ENCODE measurements at regions not wholly inside any gene's neighbourhood (a gene's known extent, or its start where the extent isn't known, plus 50 kb on each side); places are given as distances from the start of the nearest gene placed in this dataset.

DNA sequence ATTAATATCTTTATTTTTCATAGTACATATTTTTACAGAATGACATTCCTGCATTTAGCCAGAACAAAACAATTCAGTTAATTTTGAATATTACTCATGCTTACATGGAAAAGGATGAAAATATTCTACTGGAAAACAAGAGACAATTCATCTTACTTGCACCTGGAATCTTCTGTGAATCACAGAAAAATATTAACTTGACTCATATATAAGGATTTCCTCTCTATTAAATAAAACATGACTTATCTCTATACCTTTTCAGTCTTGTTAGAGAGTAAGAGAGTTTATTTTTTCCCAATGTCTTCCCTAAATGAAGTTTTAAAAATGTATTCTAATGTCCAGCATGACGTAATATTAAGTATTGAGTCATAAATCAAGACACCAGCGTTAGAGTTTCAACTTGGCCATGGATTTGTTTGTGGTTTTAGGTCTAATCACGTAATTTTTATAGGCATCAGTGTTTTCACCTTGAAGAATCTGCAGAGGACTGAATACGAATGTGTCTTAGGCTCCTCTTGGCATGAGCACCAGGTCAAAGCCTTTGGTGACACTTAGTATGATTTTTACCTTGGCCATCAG lies 445.1 kb upstream of the JAG1 start:
- in situ Hi-C loops (cut with MboI; ENCODE audit: low sequenced_read_pairs) = no loop called here

DNA sequence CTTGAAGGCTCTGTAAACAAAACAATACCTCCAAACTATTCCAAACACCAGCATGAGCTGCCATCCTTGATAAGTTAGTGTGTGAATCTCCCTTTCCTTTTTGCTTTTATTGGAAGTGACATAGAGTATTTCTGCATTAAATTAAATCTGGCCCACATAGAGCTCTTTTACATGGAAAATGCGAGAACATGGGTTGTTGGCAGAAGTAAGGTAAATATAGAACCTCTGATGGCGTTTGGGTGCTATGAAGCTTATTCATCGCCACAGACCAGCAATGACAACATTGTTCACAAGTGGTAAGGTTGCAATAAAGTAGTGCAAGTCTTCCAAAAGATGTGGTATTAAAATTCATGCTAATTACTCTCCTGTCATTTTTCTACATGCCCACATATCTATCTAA lies 445.8 kb upstream of the JAG1 start:
- in situ Hi-C loops (cut with MboI; ENCODE audit: low sequenced_read_pairs) = no loop called here

DNA sequence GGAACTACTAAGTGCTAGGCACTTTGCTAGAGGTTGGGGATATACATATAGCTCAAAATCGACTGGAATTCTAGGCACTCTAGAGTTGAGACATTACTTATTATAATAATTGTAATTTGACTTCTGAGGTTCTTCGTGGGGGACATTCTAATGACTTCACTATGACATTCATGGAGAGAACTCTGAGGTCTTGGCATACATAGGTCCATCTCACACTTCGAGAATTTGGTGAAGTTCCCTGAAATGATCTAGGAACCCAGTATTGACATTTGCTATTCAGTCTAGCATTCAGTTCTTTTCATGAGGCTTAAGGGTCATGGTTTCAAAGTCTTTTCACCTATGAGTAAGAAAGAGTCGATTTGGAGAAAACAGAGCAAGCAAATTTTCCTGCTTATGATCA lies 446.6 kb upstream of the JAG1 start:
- in situ Hi-C loops (cut with MboI; ENCODE audit: low sequenced_read_pairs) = no loop called here

DNA sequence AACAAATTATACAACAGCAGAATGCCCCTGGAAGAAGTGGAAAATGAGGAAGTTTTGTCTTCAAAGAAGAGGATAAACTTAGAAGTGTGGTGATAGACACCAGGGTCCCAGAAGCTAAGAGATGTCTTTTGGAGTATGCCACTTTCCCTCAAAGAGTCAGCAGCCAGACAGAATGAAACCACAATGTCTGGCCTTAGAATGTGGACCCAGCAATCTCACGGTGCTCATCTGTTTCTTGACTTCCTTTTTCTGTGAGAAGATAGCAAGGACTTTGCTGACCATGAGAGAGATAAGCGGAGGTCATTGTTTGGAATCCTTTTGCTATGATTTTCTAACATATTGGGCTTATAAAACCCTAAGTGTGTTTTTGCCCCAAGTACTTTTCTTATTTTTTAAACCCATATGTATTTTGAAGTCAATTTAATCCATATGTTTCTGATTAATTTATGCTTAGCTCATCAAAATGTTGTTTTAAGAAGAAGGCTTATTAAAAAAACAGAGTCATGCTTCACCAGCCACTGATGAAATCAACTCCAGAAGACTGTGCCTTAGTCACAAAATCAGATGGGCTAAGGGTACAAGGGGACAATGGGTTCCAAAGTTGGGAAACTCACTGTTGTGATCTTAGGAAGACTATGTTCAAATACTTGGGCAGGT lies 451.2 kb upstream of the JAG1 start:
- in situ Hi-C loops (cut with MboI; ENCODE audit: low sequenced_read_pairs) = no loop called here

DNA sequence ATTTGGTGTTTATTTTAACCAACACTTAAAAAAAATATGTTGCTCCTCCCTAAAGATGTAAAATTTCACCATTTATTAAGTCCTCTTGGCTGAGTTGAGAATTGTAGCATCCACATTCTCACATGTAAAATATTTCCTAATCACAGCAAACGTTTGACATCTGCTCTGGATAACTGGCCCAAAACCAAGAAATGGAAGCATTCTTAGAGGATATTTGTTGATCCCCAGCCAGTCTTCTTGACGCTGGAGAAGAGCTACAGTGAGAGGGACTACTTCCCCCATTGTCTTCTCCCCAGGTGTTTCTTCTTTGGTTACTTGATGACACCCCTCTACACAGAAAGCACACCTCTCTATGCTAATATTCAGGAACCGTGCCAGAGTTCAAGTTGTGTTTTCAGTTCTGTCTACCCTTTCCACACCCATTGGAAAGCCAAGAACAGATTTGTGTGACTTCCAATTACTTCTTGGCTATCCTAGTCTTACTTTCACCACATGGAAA lies 454.5 kb upstream of the JAG1 start:
- in situ Hi-C loops (cut with MboI; ENCODE audit: low sequenced_read_pairs) = no loop called here

DNA sequence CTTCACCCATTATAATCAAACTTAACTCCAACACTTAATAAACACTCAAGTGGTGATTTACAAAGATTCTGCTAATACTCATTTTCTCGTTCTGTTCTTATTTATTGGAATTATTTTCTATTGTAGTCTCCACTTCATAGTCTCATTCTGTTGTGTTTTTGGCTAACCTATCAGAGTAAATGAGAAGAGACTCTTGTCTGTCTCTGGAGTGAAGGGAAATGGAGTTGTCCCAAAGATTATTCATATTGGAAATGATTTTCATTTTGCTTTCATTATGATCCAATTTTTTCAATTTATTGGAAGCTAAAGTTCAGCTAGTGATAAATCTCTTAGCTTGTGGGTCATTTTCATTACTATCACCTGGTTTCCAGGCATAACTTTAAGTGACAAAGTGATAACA lies 454.9 kb upstream of the JAG1 start:
- in situ Hi-C loops (cut with MboI; ENCODE audit: low sequenced_read_pairs) = no loop called here

DNA sequence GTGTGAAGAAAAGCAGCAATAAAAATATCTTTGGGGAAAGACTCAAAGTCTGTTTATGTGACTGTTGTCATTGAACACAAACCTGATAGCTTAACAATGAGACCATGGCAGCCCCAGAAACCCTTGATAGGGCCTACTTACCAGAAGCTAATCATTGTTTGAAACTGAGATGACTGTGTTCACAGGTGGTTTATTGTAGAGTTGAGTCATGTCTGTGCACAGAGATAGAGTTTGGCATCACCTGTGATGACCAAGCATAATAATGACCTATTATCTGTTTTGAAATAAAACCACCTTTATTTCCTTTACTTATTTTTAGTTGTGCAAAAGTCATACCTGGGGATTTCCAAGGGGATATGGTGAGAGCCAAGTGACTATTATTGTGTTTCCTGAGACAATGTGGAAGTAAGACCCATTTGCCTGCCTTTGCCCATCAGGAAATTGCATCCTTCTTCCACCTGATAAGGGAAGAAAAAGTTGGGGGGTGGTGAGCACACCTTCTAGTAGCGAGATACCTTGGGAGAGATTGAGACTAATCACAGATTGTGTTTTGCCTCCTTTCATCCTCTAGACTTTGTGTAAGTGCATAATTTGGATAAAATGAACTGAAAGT lies 456.9 kb upstream of the JAG1 start:
- in situ Hi-C loops (cut with MboI; ENCODE audit: low sequenced_read_pairs) = no loop called here

DNA sequence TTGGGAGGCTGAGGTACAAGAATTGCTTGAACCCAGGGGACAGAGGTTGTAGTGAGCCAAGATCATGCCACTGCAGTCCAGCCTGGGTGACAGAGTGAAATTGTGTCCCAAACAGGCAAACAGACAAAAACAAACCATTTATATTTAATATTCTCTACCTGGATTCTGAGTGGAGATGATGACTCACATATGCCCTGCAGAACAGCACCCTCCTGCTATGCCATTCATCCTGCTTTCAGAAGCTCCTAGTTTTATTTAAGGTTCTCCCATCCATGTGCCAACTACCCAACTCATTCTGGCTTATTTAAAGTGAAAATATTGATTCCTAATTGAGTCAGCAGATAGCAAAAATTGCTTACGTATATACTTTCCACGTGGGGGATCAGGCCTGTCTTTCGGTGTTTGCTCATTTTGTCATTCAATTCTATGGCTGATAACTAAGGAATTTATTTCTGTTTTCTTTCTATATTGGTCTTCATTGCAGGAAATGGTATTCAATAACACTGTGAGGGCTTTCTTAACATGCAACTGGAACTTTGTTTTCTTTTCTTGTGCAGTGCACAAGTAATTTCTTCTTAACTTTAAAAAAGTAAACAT lies 459.1 kb upstream of the JAG1 start:
- in situ Hi-C loops (cut with MboI; ENCODE audit: low sequenced_read_pairs) = no loop called here

DNA sequence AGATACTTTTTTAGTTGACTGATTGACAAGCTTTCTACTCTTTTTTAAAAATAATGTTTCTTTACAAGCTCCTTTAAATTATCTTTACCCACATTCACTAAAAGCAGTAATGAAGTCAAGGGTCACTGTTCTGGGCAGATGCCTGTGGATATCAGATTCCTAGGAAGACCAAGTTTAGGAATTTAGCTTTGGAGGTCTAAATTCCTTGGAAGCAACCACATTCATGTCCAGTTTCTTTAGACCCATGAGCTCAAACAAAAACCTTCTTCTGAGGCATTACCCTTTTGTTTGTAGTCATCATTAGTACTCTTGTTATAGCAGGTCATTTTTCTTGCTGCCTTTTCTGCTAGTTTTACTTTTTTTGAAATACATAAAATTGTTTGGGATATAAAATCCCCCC lies 462.9 kb upstream of the JAG1 start:
- in situ Hi-C loops (cut with MboI; ENCODE audit: low sequenced_read_pairs) = no loop called here

DNA sequence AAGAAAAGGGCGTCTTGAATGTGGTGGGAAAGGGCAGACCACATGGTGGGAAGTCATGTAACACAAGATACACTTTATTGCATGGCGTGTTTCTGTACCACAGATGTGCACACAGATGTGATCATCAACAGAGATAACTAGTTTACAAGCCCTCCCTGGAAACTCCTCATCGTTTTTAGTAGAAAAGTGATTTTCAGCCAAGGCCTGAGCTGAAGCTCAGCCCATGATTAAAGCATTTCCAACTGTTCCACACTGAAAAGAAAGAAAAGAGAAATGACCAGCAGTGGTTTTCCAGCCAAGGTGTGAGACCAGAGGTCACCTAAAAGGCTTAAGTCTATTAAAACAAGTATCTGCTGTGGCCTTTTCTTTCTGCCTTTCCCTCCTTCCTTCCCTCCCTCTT lies 463.9 kb upstream of the JAG1 start:
- in situ Hi-C loops (cut with MboI; ENCODE audit: low sequenced_read_pairs) = no loop called here

DNA sequence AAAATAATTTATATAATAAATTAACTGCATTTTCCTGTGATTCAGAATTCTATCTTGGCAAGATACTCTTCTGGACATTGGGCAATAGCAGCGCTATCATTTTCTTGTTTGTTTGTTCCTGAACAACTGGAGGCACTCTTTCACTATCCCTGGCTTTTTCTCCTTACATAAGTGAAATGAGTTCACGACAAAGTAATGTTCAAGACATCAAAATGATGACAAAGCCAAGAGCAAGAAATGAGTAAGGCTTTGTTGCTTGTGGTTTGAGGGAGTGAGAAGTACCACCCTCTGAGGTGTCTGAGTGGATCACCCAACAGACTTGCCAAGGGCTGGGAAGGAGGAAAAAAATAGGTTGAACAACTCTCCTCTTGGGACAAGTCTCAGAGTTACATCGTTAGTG lies 466.6 kb upstream of the JAG1 start:
- in situ Hi-C loops (cut with MboI; ENCODE audit: low sequenced_read_pairs) = no loop called here

DNA sequence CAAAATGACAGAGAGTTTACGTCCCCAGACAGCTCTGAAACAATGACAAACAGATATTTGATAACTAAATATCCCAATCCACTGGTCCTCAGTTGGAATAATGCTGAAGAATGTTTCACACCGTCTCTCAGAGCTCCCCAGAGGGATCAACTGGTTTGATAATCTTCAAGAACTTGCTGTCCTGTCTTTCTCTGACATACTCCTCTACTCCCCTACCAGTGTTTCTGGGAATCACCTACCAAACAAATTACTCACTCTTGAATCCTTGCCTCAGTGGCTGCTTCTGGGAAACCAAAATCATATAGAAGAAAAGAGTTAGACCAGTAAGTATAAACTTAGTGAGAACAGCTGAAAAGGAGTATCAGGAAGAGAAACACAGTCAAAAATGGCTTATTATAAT lies 469.7 kb upstream of the JAG1 start:
- in situ Hi-C loops (cut with MboI; ENCODE audit: low sequenced_read_pairs) = no loop called here

DNA sequence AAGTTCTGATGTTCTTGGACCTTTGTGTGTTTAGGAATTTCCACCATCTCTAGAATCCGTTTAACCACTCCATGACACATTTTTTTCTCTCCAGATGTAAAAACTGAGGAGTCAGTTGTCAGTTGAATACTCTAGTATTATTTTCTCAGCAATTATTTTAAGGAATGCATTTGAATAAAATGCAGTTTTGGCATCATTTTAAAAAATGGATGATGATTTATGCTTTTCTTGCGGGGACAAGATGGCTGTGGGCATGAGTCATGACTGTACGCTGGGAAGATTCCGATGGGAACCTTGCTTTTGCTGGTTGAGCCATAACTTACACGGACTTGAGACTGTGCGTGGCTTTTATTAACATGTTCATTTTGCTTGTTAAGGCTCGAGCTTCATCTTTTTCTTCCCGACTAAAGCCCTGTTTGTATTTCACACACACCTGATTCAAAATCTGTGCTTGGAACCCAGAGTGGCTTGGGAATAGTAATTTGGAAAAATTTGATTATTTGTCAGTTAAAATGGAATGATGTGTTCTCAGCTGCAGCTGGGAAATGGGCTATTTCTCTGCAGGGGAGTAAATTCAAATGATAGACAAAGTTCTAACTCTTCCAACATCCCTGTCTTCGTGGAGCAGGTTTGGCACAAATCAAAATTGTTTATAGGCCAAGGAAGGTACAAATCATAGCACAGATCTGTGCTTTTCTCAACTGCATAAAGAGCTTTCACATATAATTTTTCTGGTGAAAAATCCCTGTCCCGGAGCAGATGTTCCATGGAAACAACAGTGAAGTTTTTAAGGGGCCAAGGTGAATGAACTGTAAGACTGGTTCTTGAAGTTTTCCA lies 470.5 kb upstream of the JAG1 start:
- in situ Hi-C loops (cut with MboI; ENCODE audit: low sequenced_read_pairs) = no loop called here

DNA sequence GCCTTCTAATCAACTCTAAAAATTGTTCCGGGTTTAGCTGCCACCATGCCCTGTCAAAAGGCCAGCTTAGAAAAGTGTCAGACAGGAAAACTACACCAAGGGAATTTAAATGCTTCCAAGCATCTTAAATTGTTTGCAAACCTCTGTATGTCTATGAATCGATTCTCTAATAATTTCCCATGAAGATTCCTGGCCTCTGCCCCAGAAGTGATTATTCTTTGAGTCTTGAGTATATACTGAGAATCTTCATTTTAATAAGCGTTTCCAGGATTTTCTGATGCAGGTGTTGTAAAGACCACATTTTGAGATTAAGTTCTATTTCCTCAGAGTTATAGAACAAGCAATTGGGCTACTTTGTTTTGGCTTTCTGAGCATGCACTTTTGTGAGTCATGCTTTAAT lies 471.8 kb upstream of the JAG1 start:
- in situ Hi-C loops (cut with MboI; ENCODE audit: low sequenced_read_pairs) = no loop called here

DNA sequence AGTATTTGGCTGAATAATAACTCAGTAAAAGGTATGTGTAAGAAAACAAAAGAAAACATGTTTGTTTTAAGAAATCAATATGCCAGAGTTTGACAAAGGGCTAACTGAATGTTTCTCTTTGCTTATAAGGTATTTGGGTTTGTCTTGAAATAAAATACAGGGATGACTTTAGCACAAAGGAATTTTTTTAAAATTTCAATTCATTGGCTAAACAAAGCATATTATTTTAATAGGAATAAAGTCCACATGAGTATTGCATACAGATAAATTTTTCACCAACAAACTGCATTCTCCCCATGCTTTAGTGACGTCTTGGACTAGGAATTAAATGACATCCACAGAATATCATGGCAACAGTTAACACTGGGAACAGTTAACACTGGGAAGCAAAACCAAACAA lies 480.0 kb upstream of the JAG1 start:
- in situ Hi-C loops (cut with MboI; ENCODE audit: low sequenced_read_pairs) = no loop called here

DNA sequence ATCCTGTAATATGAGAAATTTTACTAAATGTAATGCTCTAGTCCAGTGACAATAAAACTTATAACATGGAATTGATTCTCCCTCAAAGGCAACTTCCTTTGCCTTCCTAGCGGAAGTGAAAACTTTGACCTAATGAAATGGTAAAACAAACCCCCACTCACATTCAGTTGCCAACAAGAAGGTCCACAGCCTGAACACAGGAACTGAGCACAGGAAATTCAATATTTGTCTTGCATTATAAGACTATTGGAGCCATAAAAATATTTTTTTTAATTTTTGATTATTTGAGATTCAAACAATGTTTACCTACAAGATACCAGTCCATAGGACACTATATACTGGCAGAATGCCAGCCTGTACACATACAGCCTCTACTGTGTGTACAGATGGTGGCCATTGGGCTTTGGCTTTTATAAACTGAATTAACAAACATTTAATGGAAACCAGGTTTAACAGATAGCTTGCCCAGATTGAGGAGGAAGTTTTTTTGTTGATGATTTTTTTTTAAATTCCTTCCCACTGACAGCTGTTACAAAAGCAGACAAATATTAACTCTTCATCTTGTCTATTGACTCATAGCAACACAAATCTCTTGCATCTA lies 481.5 kb upstream of the JAG1 start:
- in situ Hi-C loops (cut with MboI; ENCODE audit: low sequenced_read_pairs) = no loop called here

DNA sequence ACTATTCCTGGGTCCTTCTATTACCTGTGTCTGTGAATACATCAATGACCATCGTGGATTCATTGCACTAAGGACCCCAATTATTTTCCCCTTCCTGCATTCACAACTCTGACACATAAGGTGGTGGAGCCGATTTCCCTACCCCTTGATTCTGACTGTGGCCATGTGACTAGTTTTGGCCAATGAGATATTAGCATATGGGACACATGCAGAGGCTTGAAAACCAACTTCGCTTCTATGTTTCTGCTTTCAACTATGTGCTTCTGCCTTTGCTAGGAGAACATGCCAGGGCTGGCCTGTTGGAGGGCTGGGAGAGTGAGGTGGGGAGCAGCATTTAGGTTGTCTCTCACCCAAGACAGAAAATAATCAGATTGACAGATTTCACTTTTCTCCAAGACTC lies 483.1 kb upstream of the JAG1 start:
- in situ Hi-C loops (cut with MboI; ENCODE audit: low sequenced_read_pairs) = no loop called here

DNA sequence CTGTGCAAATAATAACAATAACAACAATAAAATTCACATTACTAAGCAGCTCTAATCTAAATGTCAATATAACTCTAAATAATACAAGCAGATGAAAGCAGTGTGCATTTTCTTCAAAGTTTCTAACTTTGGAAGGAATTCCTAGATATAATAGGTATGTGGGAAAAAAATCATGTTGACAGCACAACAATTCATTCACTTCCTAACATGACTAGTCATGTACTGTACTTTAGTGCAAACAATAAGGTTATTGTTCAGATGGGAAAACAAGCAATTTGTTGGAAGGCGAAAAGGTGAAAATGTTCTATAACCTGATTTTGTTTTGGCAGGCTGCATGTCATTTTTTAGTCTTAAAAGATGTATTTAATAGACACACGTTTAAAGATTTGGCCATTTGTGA lies 484.3 kb upstream of the JAG1 start:
- in situ Hi-C loops (cut with MboI; ENCODE audit: low sequenced_read_pairs) = no loop called here

DNA sequence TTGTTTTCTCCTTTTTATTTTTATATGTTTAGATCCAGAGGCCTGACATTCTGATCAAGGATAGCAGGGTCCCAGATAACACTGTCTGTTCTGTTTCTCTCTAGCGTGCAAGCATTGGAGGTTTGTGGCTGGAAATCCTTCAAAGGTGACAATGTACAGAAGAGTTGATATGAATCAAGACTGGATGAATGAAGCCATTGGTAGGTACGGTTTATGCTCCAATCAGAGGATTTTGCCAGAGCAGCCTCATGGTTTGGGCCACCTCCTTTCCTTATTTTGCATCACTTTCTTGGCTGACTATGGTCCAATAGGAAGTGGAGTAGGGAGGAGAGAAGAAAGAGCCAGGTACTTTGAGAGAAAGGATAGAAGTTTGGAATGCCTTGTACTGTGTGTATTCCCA lies 484.8 kb upstream of the JAG1 start:
- in situ Hi-C loops (cut with MboI; ENCODE audit: low sequenced_read_pairs) = no loop called here

DNA sequence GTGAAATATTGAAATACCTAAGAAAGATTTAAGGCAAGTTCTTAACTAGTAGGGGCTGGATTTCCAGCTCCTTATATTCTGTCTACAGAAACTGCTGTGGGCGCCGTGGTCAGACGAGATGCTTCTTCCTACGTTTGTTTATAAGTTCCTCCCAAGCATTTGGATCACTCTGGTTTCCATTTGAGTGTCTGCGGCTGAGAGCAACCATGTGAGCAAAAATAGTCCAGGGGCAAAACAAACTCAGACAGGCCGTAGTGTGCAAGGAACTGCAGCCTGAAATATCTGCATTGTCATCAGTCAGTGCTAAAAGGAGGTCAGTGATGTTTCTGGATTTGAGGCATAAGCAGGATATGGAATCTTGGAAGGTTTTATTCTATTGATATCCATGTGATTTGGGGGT lies 485.9 kb upstream of the JAG1 start:
- in situ Hi-C loops (cut with MboI; ENCODE audit: low sequenced_read_pairs) = no loop called here

Data from HL-60/S4 treated with phorbol 12-myristate 13-acetate at 8.2 ng/mL for 4 days and 3 days (cell line).